ENCODE measurements at regions not wholly inside any gene's neighbourhood (a gene's known extent, or its start where the extent isn't known, plus 50 kb on each side); places are given as distances from the start of the nearest gene placed in this dataset.

DNA sequence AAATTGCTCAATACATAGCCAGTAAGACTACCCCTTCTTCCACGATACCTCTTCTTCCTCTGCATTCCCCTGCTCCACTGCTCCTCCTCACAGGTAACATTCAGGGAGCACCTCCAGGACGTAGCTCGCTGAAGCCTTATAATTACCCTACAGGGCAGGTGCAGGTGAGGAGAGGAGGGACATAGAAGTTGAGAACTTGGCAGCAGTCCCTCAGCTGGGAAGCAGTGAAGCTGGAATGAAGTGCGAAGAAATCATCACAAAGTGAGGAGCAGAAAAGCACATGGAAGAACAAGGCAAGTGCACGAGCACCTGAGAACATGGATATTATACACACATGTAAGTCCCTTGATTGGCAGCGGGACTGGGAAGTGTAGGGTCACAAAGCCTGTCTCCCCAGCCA is 118.2 kb downstream of the HSD17B3 start:
- DNase-seq (ENCODE audit: low spot score): no peak

DNA sequence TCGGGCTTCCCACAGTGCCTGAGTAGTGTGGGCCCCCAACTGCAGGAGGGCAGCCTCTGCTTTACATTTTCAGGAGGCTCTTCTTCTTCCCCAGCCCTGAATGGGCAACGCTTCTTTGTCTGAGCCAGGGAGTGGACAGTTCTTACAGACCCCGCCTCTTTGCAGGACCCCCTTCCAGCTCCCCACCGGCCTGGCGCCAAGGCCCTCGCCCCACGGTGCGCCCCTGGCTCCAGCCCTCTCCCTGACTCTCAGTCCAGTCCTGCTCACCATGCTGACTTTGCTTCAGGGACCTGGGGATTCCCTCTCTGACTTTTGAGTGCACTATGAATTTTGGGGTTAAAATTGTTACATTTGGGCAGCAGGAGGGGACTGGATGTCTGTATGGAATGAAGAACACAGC is 123.8 kb downstream of the HSD17B3 start:
- no peak for DNase-seq (ENCODE audit: low spot score)

DNA sequence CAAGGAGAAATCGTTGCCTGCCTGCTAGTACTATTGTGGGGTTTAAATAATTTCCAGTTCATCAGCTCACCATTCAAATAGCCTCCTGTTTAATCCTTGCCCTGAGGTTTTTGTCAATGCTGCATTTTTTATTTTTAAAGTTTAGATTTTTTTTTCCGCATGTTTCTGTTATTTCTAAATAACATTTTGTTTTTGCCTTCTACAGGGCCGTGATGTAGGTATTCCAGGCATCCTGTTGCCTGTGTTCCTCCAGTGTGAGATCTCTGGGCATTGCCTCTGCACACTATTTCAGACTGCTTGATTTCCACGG is 124.3 kb downstream of the HSD17B3 start:
- no peak for DNase-seq (ENCODE audit: low spot score)

DNA sequence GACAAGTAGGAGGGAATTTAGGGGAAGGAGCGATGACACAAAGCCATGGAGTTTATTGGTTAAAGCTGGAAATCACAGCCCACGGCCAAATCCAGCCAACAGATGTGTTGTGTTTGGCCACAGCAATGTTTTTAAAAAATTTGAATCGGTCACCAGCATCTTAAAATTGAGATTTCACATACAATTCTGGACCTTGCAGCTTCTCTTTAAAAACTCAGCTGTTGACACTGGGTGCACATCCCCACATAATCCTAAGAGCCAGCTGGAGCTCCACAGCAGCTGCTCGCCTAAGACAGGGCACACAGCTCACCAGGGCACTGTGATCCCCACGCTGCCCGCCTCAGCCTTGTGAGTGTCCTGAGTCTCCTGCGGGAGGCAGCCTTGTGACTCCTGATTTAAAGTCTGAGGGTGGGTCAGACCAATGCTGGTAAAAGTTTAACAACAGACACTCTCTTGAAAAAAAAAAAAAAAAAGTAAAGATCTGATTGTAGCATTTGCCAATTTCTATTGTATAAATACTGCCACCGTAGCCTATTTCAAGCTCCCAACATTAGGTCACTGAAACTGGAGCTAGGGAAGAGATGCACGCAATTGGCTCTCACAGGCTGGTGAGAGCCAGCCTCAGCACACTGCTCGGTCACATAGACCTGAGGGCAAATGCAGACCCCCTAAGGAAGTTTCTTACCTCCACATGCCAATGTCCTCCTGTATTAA is 124.8 kb downstream of the HSD17B3 start:
- DNase-seq (ENCODE audit: low spot score): no peak

DNA sequence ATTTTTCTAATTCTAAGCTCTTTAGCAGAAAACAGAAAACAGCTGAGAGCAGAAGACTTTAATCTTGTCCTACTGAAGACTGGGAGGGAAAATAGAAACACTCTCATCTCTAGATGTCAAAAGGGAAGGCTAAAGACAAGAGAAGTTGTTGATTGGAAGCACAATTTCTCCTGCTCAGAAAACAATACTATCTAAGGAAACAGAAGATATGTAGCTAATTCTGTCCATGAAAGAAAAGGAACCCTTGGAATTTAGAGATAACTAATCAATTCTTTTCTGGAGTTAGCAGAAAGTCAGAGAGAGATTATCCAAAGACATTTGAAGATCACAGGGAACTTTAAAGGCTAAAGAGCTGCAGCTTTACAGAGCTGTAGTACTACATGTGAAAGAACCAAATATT is 126.2 kb downstream of the HSD17B3 start:
- DNase-seq (ENCODE audit: low spot score): no peak

DNA sequence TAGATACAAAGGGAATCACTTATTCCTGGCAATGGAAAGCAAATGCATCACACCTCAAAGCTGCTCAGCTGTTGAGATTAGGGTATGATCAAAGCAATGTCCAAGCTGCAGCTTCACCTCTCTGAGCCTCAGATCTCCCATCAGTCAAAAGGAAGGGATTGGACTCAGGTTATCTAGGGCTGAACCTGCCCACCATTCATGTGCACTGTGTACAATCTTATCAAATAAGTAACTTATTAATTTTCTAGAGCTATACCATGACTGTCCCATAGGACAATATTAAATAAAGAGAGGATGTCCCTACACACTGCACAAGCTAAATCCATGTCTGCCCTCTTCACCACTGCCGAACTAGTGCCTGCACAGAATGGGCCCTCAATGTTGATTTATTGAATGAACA is 127.0 kb downstream of the HSD17B3 start:
- DNase-seq (ENCODE audit: low spot score): no peak

DNA sequence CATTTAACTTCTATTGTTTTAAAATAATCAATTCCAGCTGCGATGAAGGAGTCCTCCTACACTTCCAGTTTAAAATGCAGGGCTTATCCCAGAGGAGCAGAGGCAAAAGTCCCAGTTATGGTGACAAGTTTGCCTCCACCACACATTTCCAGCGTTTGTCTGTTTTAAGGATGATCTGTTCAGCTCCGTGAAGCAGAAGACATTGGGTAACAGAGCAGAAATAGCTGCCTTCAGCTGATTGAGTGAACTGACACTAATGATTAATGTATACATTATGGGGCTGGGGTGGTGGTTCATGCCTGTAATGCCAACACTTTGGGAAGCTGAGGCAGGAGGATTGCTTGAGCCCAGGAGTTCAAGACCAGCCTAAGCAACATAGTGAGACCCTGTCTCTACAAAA is 127.6 kb downstream of the HSD17B3 start:
- DNase-seq (ENCODE audit: low spot score): no peak

DNA sequence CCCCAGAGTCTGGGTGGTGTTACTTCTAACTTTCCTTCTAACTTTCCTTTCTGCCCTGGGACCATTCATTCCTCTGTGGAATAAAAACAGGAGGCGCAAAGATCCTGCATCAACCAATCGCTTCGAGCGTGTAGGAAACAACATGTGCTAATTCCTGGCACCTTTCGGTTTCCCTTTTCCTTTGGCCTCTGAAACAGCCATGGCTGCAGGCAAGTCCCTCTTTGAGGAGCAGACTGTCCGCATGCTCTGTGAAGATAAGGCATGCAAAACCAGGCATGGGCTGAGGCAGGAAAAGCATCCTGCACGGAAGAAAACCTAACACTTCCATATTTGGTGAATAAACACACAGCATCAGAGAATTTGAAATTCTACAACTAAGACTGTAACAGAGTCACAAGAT is 128.3 kb downstream of the HSD17B3 start:
- DNase-seq (ENCODE audit: low spot score): no peak

DNA sequence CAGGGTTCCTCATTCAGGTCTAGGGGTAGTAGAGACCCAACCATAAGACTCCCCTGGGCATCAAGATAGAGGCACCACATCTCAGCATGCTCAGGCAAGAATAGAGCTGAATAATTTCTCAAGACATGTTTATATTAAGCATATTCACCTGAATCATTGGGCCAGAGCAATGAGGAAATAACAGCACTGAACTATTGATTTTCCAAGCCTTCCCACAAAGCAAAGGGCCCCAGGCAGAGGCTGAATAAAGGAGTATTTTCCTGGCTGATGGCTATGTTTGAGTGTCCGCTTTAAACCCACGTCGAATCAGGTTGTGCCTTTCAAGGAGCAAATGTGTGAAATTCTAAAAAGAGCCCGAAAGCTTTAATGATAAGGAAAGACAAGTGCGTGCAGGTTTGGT is 129.2 kb downstream of the HSD17B3 start:
- no peak for DNase-seq (ENCODE audit: low spot score)

DNA sequence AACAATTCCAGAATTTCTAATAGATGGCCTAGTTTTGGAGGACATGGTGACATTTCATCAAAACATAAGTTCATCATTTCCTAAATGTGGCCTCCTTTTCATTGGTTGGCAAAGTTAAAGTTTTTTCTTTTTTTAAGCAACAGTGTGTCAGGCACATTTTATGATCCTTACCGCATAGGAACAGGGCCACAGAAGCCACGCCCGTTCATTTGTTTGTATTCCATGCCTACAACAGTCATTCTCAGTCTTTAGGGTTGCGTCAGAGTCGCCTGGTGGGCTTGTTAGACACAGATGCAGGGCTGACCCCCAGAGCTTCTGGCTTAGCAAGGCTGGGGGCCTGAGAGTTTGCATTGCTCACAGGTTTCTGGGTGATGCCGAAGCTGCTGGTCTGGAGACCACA is 130.2 kb downstream of the HSD17B3 start:
- no peak for DNase-seq (ENCODE audit: low spot score)

DNA sequence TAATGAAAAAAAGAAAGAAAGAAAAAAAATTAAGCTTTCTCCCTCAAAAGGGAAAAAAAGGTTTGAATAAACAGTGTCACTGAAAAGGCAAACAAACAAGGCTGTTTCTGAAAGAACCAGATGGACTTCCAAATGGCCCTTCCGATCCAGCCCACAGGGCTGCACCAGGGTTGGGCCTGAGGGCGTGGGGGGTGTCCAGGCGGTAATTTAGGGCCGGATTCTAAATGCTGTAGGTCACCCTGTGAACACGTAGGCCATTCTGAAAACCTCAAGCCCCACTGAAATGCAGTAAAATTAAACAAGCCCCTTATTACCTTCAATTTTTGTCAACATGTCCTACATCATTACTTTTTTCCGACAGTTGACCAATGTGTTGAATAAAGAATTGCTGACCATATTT is 132.1 kb downstream of the HSD17B3 start:
- DNase-seq (ENCODE audit: low spot score): no peak

DNA sequence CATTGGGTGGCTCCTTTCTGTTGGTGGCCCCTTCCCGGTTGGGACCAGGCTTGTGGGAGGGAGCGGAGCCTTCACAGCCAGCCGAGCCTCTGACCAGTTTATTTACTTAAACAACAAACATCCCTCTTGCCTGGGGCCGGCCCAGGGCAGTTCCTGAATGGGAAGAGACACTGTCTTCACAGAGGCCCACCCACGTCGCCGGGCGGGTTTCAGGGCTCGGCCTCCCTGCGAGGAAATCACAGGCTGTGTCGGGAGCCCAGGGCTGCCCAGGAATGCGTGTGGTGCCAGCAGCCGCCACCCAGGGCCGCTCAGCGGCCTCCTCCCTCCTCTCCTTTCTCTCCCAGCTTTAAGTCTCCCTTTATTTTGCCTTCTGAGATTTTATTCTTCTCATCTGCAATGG is 132.5 kb downstream of the HSD17B3 start:
- DNase-seq (ENCODE audit: low spot score): no peak

DNA sequence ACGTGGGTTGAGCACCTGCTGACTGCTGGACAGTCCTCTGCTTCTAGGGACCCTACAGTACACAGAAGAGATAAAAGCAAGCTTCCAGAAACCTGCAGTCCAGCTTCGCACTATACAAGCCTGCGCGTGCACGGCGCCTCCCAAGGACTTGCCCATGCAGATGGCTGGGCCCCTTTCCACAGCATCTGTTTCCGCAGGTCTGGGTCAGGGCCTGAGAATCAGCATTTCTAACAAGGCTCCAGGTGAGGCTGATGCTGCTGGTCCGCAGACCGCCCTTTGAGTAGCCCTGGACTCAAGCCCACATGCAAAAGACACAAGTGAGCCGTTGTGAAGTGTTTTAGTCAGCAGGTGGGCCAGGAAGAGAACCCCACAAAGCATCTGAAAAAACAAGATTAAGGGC is 133.1 kb downstream of the HSD17B3 start:
- DNase-seq (ENCODE audit: low spot score): no peak

DNA sequence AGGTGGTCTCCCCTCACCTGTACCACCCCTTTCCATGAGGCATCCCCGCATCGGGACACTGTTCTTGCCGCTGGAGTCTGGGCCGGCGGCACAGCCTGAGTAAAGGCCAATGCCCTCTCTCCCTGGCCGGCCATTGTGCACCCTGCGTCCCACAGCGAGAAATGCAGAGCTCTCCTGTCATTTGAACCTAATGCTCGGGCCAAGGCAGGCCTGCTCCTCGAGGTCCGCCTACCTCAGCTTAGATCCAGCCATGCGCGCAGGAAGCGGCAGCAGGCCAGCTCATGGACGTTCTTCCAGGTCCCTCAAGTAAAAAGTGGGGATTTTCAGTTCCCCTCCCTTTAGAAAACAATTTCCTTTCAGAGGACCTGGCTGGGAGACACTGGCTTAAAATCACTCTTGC is 135.0 kb downstream of the HSD17B3 start:
- DNase-seq (ENCODE audit: low spot score): no peak

DNA sequence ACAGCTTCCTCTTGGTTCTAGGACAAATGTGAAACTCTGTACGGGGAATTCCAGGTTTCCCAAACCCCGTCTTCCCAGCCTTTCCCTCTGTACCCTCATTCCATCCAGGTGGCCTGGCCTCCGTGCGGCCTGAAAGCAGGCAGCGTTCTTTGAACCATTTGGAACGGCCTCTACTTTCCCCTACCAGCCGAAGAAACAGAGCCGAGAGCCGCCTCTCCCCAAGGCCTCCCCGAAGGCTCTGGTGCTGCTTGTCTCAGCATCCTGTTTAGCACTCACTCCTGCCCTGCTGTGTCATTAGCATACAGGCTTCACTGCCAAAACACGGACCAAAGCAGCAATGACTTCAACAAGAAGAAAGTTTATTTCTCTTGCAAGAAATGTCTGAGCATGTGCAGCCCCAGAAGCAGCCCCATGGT is 137.7 kb downstream of the HSD17B3 start:
- no peak for DNase-seq (ENCODE audit: low spot score)

DNA sequence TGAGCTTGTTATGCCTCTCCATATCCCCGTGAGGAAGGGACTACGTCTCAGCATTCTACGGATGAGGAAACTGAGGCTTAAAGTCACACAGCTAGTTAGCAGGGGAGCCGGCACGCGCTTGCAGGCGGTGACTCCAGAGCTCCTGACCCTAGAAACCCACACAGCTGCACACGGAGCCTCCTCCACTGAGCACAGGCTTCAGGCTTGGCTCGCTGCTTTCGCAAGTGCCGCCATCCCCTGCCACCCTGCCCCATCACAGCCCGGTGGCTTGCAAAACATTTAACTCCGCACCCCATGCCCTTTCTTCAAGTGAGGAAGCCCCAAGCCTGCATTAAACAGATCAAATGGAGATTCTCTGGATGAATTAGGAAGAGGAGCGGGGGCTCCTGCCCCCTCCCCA is 138.3 kb downstream of the HSD17B3 start:
- DNase-seq (ENCODE audit: low spot score): no peak

DNA sequence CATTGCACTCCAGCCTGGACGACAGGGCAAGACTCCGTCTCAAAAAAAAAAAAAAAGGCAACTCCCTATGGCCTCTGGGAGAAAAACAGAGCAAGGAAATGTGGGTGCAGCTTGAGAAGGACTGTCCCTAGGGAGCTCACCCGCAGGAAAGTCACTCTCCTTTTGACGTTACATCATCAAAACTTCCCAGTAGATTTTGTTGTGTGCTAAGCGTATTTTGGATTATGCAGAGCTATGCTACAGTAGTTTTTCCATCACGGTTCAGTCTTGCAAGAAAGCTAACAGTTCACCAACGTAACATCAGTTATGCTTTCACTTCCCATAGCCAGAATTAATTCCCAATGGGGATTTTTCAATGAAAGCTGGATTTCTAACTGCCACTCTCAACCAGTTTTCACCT is 138.8 kb downstream of the HSD17B3 start:
- DNase-seq (ENCODE audit: low spot score): no peak

DNA sequence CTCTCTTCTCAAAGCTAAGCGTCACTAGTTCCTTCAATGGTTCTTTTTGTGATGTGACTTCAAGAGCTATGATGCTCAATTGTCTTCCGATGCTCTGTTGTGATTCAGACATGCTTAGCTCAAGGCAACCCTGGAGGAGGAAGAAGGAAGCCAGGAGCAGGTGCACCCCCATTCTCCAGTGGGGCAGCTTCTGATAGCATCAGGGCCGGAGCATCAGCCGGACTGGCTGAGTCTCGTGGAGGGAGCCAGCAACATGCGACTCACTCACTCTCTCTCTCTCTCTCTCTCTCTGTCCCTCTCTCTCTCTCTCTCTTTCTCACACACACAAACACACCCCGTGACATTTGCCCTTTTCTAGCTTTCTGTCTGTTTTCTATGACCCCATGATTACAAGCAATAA is 140.2 kb downstream of the HSD17B3 start:
- DNase-seq (ENCODE audit: low spot score): no peak

DNA sequence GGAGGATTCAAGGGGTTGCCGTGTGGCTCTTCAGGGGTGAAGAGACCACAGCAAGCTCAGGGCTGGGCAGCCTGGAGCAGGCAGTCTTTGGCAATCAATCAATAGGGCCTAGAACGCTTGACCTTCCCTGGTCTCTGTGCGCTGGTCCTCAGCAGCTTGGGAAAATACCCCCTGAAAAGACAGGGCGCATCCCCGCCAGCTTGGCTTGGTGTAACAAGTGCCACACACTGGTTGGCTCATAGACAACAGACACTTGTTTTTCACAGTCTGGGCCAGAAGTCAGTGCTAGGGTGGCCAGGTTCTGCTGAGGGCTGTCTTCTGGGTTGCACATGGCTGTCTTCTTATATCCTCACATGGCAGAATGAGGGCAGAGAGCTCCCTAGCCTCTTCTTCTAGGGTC is 141.1 kb downstream of the HSD17B3 start:
- no peak for DNase-seq (ENCODE audit: low spot score)

DNA sequence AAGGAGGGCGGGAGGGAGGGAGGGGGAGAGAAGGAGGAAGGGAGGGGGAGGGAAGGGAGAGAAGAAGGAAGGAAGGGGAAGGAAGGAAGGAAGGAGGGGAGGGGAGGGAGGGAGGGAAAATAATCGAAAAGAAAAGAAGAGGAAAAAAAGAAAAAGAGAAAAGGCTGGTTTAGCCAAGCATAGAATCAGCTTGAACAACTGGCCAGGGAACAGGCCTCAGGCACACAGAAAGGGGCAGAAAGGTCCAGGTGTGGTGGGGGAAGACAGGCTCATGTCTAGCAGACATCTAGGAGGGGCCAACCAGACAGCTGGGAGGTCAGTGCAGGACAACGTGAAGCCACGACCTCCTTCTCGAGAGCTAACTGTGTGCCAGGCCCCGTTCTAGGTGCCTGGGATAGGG is 141.8 kb downstream of the HSD17B3 start:
- no peak for DNase-seq (ENCODE audit: low spot score)

DNA sequence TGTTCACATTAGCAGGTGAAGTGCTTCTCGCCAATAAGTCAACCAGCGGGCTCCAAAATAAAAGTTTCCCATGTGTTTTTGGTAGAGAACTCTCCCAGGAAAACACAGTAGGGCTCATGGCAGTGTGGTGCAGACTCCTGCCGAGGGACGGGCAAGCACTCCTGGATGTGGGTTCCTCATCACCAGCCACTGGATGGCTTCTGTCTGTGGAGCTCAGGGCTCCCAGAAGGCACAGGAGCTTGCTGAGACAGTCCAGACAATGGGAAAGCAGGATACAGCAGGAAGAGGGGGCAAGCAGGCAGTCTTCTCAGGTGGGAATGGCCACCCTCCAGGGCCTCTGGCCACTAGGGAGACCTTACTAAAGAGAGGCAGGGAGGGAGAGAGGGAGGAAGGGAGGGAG is 142.4 kb downstream of the HSD17B3 start:
- no peak for DNase-seq (ENCODE audit: low spot score)

DNA sequence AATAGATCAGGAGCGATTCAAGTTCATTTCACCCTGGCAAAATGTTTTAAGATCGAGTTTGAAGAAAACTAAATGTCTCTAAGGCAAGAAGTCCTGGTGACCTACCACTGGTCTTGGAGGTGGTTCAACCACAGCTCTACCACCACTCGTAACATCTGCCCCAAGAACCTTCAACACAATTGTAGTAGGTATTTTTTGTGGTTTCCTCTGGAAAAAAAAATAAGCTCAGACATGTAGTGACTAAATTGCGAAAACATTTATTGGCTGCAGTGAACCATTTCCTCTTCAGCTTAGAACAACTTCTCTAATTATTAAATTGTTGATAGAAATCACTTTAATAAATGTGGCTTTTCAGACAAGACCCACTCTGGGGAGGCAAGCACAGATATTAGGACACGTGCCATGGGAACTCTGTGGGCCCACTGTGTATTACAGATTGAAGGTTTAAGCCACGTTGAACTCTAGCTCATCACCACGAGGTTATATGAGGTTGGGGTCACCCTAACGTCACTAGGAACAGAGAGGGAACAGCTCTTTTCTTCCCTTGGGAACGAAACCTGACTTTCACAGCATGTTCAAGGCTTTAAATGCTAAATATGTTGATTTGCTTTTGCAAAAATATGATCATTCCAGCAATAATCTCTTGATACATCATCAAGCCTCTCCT is 142.9 kb downstream of the HSD17B3 start:
- DNase-seq (ENCODE audit: low spot score): no peak

DNA sequence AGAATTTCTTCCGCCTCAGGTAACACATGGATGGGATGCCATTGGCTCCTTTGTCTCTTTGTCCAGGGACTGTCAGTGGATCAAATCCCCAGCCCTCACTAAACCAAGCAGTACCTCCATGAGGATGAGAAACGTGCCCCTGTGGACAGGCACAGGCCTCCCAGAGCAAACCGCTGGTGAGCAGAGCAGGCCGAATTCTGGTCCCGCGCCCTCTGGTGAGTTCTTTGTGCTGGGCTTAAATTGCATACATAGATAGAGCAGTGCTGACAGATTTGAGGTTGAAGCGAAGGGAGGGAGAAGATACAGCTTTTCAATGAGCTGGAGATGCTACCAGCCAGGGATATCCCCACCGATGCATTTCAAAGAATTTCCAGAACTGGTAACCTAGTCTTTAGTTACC is 143.8 kb downstream of the HSD17B3 start:
- DNase-seq (ENCODE audit: low spot score): no peak

DNA sequence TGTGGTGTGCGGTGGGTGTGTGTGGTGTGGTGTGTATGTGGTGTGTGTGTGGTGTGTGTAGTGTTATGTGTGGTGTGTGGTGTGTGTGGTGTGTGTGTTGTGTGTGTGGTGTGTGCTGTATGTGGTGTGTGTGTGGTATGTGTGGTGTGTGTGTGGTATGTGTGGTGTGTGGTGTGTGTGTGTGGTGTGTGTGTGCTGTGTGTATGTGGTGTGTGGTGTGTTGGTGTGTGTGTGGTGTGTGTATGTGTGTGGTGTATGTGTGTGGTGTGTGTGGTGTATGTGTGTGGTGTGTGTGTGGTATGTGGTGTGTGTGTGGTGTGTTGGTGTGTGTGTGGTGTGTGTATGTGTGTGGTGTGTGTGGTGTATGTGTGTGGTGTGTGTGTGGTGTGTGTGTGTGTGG is 144.3 kb downstream of the HSD17B3 start:
- DNase-seq (ENCODE audit: low spot score): no peak
